K562 (cell line): ENCODE measurements at regions not wholly inside any gene's neighbourhood (a gene's known extent, or its start where the extent isn't known, plus 50 kb on each side); places are given as distances from the start of the nearest gene placed in this dataset.

ENCODE experiments used
- ATAC-seq: fragments of 200-7000 bp; cut with Tn5 transposase; 3 replicates; pipeline ENCODE4 v1.9.1; 2020; ENCODE audit warnings: moderate library complexity
- BruUV-seq: library from RNA; stranded (reverse); fragments of 400-500 nt; replicated peaks from 2 replicates; lab custom pipeline; 2021; lab: Mats Ljungman, UMichigan
- CTCF ChIA-PET: fragments of 300-600 bp; formaldehyde crosslinking; extraction: SDS; loops from one replicate; lab custom pipeline; 2021; ENCODE audit warnings: low intra/inter-chr PET ratio; lab: Yijun Ruan, JAX
- POLR2A ChIA-PET: fragments of 300-600, 350-650 bp; sonication (Branson Sonifier 250); formaldehyde crosslinking; extraction: SDS; loops from one replicate; lab custom pipeline; 2021; ENCODE audit warnings: antibody characterized with exemption, inconsistent platforms; lab: Yijun Ruan, JAX
- DNase-seq, 4 experiments: peaks; one replicate each; pipeline versions ENCODE4 v3.0.0 to v3.0.0-alpha.2; 2011 to 2018; ENCODE audit warnings: low spot score in 3 of 4, mixed read lengths in 3 of 4; ENCODE audit errors: extremely low read depth in 1 of 4
- FAIRE-seq: peaks from 2 replicates; lab custom pipeline; 2011; peaks lifted over from hg19 to GRCh38; lab: Jason Lieb, UNC
- H2AFZ ChIP-seq: 2 replicates; pipeline ENCODE4 v1.6.0; 2011; ENCODE audit warnings: low read depth, low read length, control low read depth, inconsistent platforms
- H3K27ac ChIP-seq: fragments of 200-600 bp; 3 replicates; pipeline ENCODE4 v1.8.0; 2011; ENCODE audit warnings: low read depth, mild to moderate bottlenecking, control low read depth, inconsistent platforms, low read length, moderate library complexity, mixed read lengths; ENCODE audit errors: extremely low read depth
- H3K27me3 ChIP-seq, 2 experiments: fragments of 300-600 bp in 1 of 2; 2 replicates in 1 of 2; 3 replicates in 1 of 2; pipeline versions ENCODE4 v1.6.0 to v1.8.0; 2011; ENCODE audit warnings: inconsistent platforms in 2 of 2, low read length in 2 of 2, mild to moderate bottlenecking in 1 of 2, mixed read lengths in 1 of 2, moderate library complexity in 1 of 2; ENCODE audit not compliant: control insufficient read depth in 2 of 2, insufficient read depth in 2 of 2
- H3K36me3 ChIP-seq: fragments of 300-600 bp; 3 replicates; pipeline ENCODE4 v1.8.0; 2011; ENCODE audit warnings: mild to moderate bottlenecking, low read length, inconsistent platforms; ENCODE audit not compliant: control insufficient read depth, insufficient read depth
- H3K4me1 ChIP-seq, 2 experiments: fragments of 200-600 bp in 1 of 2; replicated peaks in 1 of 2; 2 replicates in 1 of 2; 3 replicates in 1 of 2; pipeline versions ENCODE4 v1.5.1 to v1.8.0; 2011; ENCODE audit warnings: inconsistent platforms in 2 of 2, low read length in 2 of 2, mild to moderate bottlenecking in 1 of 2, mixed read lengths in 1 of 2, moderate library complexity in 1 of 2; ENCODE audit not compliant: control insufficient read depth in 2 of 2, insufficient read depth in 2 of 2
- H3K4me2 ChIP-seq: 2 replicates; pipeline ENCODE4 v1.6.1; 2011; ENCODE audit warnings: low read length, control low read depth, inconsistent platforms, mixed read lengths; ENCODE audit not compliant: insufficient read depth
- H3K4me3 ChIP-seq: fragments of 200-600 bp; sonication (generic), shearing (Covaris generic); 2 replicates; pipeline ENCODE4 v1.5.1; 2016; ENCODE audit warnings: control low read depth, inconsistent platforms
- H3K79me2 ChIP-seq: fragments of 200-600 bp; 3 replicates; pipeline ENCODE4 v1.8.0; 2011; ENCODE audit warnings: low read length, inconsistent platforms; ENCODE audit not compliant: control insufficient read depth, insufficient read depth
- H3K9ac ChIP-seq, 2 experiments: 2 replicates each; pipeline versions ENCODE4 v1.6.0 to v1.6.1; 2011; ENCODE audit warnings: low read depth in 2 of 2, low read length in 2 of 2, control low read depth in 1 of 2, inconsistent platforms in 1 of 2, mild to moderate bottlenecking in 1 of 2, mixed read lengths in 1 of 2; ENCODE audit not compliant: insufficient read depth in 1 of 2
- H3K9me1 ChIP-seq: one replicate; pipeline ENCODE4 v1.6.0; 2011; ENCODE audit warnings: inconsistent platforms, mild to moderate bottlenecking, low read length, moderate library complexity; ENCODE audit not compliant: control insufficient read depth, insufficient read depth
- H3K9me3 ChIP-seq: replicated peaks from 2 replicates; pipeline ENCODE4 v1.5.1; 2011; ENCODE audit warnings: low read depth, low read length, inconsistent platforms; ENCODE audit not compliant: control insufficient read depth, insufficient read depth
- H4K20me1 ChIP-seq: replicated peaks from 2 replicates; pipeline ENCODE4 v1.6.1; 2011; ENCODE audit warnings: low read length, inconsistent platforms, mixed read lengths; ENCODE audit not compliant: control insufficient read depth, insufficient read depth
- CBX1 ChIP-seq: sonication (generic); IDR thresholded peaks from 2 replicates; pipeline ENCODE4 v1.6.1; 2016; ENCODE audit warnings: antibody characterized with exemption, low read depth, mild to moderate bottlenecking
- CREM ChIP-seq: IDR thresholded peaks from 2 replicates; pipeline ENCODE4 v1.6.1; 2014; ENCODE audit warnings: antibody characterized with exemption, low read depth
- CTBP1 ChIP-seq: fragments of 450-650 bp; IDR thresholded peaks from 2 replicates; pipeline ENCODE4 v1.6.1; 2016; ENCODE audit warnings: borderline replicate concordance
- DNMT1 ChIP-seq: fragments of 450-650 bp; IDR thresholded peaks from 2 replicates; pipeline ENCODE4 v1.6.1; 2016; ENCODE audit warnings: antibody characterized with exemption, mild to moderate bottlenecking
- ESRRB ChIP-seq: fragments of 250-450 bp; sonication (Bioruptor Pico); IDR thresholded peaks from 2 replicates; pipeline ENCODE4 v1.5.0; 2020; ENCODE audit warnings: mild to moderate bottlenecking, moderate library complexity, borderline replicate concordance
- ETS1 ChIP-seq: conservative IDR thresholded peaks from 2 replicates; pipeline ENCODE4 v1.6.1; 2011; ENCODE audit warnings: low read depth, mild to moderate bottlenecking, low read length; ENCODE audit not compliant: control insufficient read depth
- KLF10 ChIP-seq: fragments of 250-450 bp; sonication (Bioruptor Pico); IDR thresholded peaks from 2 replicates; pipeline ENCODE4 v1.6.1; 2021; ENCODE audit warnings: matching md5 sums
- KLF16 ChIP-seq: IDR thresholded peaks from 2 replicates; pipeline ENCODE4 v1.6.1; 2016; ENCODE audit warnings: antibody characterized with exemption
- MCM3 ChIP-seq: fragments of 450-650 bp; IDR thresholded peaks from 2 replicates; pipeline ENCODE4 v1.6.1; 2016
- NR3C1 ChIP-seq: sonication (generic); formaldehyde crosslinking; IDR thresholded peaks from 2 replicates; pipeline ENCODE4 v1.8.1; 2022; ENCODE audit warnings: missing genetic modification reagents
- RNF2 ChIP-seq: sonication (generic); IDR thresholded peaks from 2 replicates; pipeline ENCODE4 v1.6.1; 2016
- SIN3A ChIP-seq, 2 experiments: fragments of 150-350 bp in 1 of 2; IDR thresholded peaks; 2 replicates each; pipeline ENCODE4 v1.6.1; 2011 to 2016; ENCODE audit warnings: borderline replicate concordance in 2 of 2, low read depth in 2 of 2, low read length in 2 of 2, mild to moderate bottlenecking in 2 of 2, moderate library complexity in 2 of 2; ENCODE audit not compliant: control insufficient read depth in 1 of 2
- ZBTB8A ChIP-seq: fragments of 450-650 bp; IDR thresholded peaks from 2 replicates; pipeline ENCODE4 v1.6.1; 2018; ENCODE audit warnings: mild to moderate bottlenecking, moderate library complexity; ENCODE audit not compliant: partially characterized antibody
- ZFP30 ChIP-seq: fragments of 250-450 bp; sonication (Bioruptor Pico); IDR thresholded peaks from 2 replicates; pipeline ENCODE4 v1.8.0; 2022; ENCODE audit warnings: moderate library complexity, mild to moderate bottlenecking, inconsistent platforms, borderline replicate concordance
- ZNF318 ChIP-seq, 2 experiments: fragments of 450-650 bp; IDR thresholded peaks; 2 replicates each; pipeline ENCODE4 v1.6.1; 2016; ENCODE audit warnings: mild to moderate bottlenecking in 2 of 2, borderline replicate concordance in 1 of 2, low read depth in 1 of 2, moderate library complexity in 1 of 2
- ZNF57 ChIP-seq: fragments of 450-650 bp; formaldehyde crosslinking; IDR thresholded peaks from 2 replicates; pipeline ENCODE4 v1.4.0; 2020; ENCODE audit warnings: mild to moderate bottlenecking, moderate library complexity
- ZZZ3 ChIP-seq: fragments of 450-650 bp; IDR thresholded peaks from 2 replicates; pipeline ENCODE4 v1.6.1; 2016; ENCODE audit warnings: antibody characterized with exemption, mild to moderate bottlenecking, moderate library complexity
- in situ Hi-C: fragments of 300-500 bp; cut with MboI; formaldehyde crosslinking; loops from 4 replicates; pipeline ENCODE4 v1.15.0; 2018; ENCODE audit warnings: inconsistent platforms, mixed read lengths
- intact Hi-C: fragments of 100-400 bp; cut with micrococcal nuclease; formaldehyde crosslinking; loops from 2 replicates; pipeline ENCODE4 v1.14.2; 2022

DNA sequence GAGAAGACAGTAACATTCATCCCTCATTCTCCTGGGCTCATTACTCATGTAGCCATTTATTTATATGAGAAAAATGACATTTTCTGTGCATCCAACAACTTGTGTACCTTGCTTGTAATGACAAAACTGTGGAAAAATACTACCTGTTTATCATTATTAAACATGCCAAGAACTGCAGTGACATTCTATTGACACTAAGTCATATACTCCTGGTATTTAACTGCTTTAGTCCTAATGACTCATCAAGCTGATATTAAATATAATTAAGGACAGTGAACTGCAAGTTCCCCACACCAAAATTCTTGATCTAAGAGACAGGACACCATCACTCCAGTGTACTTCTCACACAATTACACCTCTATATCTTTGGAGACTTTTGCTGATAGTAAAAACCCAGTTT is 1328.7 kb upstream of the RAG2 start:
- in situ Hi-C loops, result no loop called here

More for the DNA sequence above, 1328.7 kb upstream of the RAG2 start:
- ChIA-PET CTCF (no interaction called here), POLR2A (no interaction called here)
- no peak for FAIRE-seq
- Histone ChIP-seq H3K4me1 (no peaks in the 10 kb centered on the region), H3K9ac (no peak overlapping the region), H3K9me1 (no peaks in the 10 kb centered on the region), H2AFZ (no peak overlapping the region), H3K79me2 (no peaks in the 10 kb centered on the region), H3K27me3 (no peaks in the 10 kb centered on the region), H3K4me2 (no peak overlapping the region), H3K9me3 (no peaks in the 10 kb centered on the region)
- DNase-seq, result no peak
- no TSS peak for BruUV-seq
- TF ChIP-seq MCM3 (no peak), SIN3A (IDR thresholded peaks at IDR 0.05; ENCODE audit: borderline replicate concordance in 2 of 2, control insufficient read depth in 1 of 2, low read depth in 2 of 2, low read length in 2 of 2) (no peak), CTBP1 (no peak), CREM (no peak), KLF16 (no peak), CBX1 (no peak), RNF2 (no peak), ZZZ3 (no peak), ZNF57 (no peak), ZNF318 (IDR thresholded peaks at IDR 0.05; ENCODE audit: borderline replicate concordance in 1 of 2, low read depth in 1 of 2) (no peak), ETS1 (no peak), KLF10 (CRISPR knock-in tag) (no peak), ZFP30 (CRISPR knock-in tag) (no peak), NR3C1 (CRISPR knock-in tag) (no peak), DNMT1 (no peak), ESRRB (CRISPR knock-in tag) (no peak), ZBTB8A (no peak)
- TF ChIP-seq, all 486 proteins: peak for 0
- intact Hi-C loops, result no loop called here
- no peak for ATAC-seq
- H4K20me1 ChIP-seq, result no peaks in the 10 kb centered on the region
- H3K27ac ChIP-seq, result no peak overlapping the region
- no peaks in the 10 kb centered on the region for H3K36me3 ChIP-seq
- no peak overlapping the region for H3K4me3 ChIP-seq
